CD14-positive monocyte (primary cell): ENCODE measurements at regions not wholly inside any gene's neighbourhood (a gene's known extent, or its start where the extent isn't known, plus 50 kb on each side); places are given as distances from the start of the nearest gene placed in this dataset.

Experiments used
- DNase-seq, 3 donors: peaks; one replicate each; pipeline ENCODE4 v3.0.0-alpha.2; 2011 to 2022
- H2AFZ ChIP-seq: 2 replicates; pipeline ENCODE4 v1.6.0; 2012; ENCODE audit warnings: mild to moderate bottlenecking, low read depth, low read length, inconsistent platforms; ENCODE audit not compliant: insufficient read depth, poor library complexity, severe bottlenecking
- H3K27ac ChIP-seq, 2 donors: 1 replicate in 1 of 2; 2 replicates in 1 of 2; pipeline ENCODE4 v1.5.1; 2012 to 2013; ENCODE audit warnings: low read length in 2 of 2, control low read depth in 1 of 2, inconsistent platforms in 1 of 2, low read depth in 1 of 2, mild to moderate bottlenecking in 1 of 2
- H3K27me3 ChIP-seq, 2 donors: one replicate each; pipeline versions ENCODE4 v1.6.0 to v1.6.1; 2011 to 2013; ENCODE audit warnings: low read length in 2 of 2; ENCODE audit not compliant: control insufficient read depth in 2 of 2, insufficient read depth in 2 of 2
- H3K36me3 ChIP-seq, 2 donors: replicated peaks in 1 of 2; 1 replicate in 1 of 2; 2 replicates in 1 of 2; pipeline versions ENCODE4 v1.5.1 to v1.6.1; 2012 to 2013; ENCODE audit warnings: low read length in 2 of 2, control low read depth in 1 of 2, inconsistent platforms in 1 of 2, mild to moderate bottlenecking in 1 of 2; ENCODE audit not compliant: insufficient read depth in 2 of 2, control insufficient read depth in 1 of 2
- H3K4me1 ChIP-seq, 2 donors: 1 replicate in 1 of 2; 2 replicates in 1 of 2; pipeline versions ENCODE4 v1.5.1 to v1.6.1; 2012 to 2013; ENCODE audit warnings: low read length in 2 of 2, control low read depth in 1 of 2, inconsistent platforms in 1 of 2, mild to moderate bottlenecking in 1 of 2, moderate library complexity in 1 of 2; ENCODE audit not compliant: insufficient read depth in 2 of 2, control insufficient read depth in 1 of 2
- H3K4me2 ChIP-seq: replicated peaks from 2 replicates; pipeline ENCODE3; 2012; ENCODE audit warnings: low read length, moderate library complexity, mild to moderate bottlenecking; ENCODE audit not compliant: poor library complexity, severe bottlenecking; ENCODE audit errors: extremely low read depth
- H3K4me3 ChIP-seq, 3 experiments: fragments of 200-600 bp in 1 of 3; sonication (generic) in 1 of 3; replicated peaks in 1 of 3; 1 replicate in 2 of 3; 2 replicates in 1 of 3; pipeline ENCODE4 v1.5.1; 2011 to 2013; ENCODE audit warnings: low read length in 3 of 3, mild to moderate bottlenecking in 3 of 3, control low read depth in 2 of 3, low read depth in 2 of 3, inconsistent platforms in 1 of 3, moderate library complexity in 1 of 3
- H3K79me2 ChIP-seq: 2 replicates; pipeline ENCODE4 v1.6.0; 2012; ENCODE audit warnings: mild to moderate bottlenecking, control low read depth, inconsistent platforms, low read length, moderate library complexity; ENCODE audit not compliant: insufficient read depth
- H3K9ac ChIP-seq: 2 replicates; pipeline ENCODE4 v1.6.0; 2017; ENCODE audit warnings: low read length, mild to moderate bottlenecking; ENCODE audit not compliant: insufficient read depth, poor library complexity, severe bottlenecking
- H3K9me3 ChIP-seq, 2 donors: replicated peaks in 1 of 2; 1 replicate in 1 of 2; 2 replicates in 1 of 2; pipeline versions ENCODE4 v1.5.1 to v1.6.1; 2012 to 2013; ENCODE audit warnings: low read length in 2 of 2, control low read depth in 1 of 2; ENCODE audit not compliant: control insufficient read depth in 1 of 2, insufficient read depth in 1 of 2
- H4K20me1 ChIP-seq: 2 replicates; pipeline ENCODE4 v1.6.0; 2012; ENCODE audit warnings: mild to moderate bottlenecking, low read length, control low read depth, moderate library complexity; ENCODE audit not compliant: insufficient read depth
- H3K27ac Mint-ChIP-seq, 7 donors: one replicate each; pipeline ENCODE4 v1.8.0; 2020; ENCODE audit warnings: mild to moderate bottlenecking in 7 of 7, mixed read lengths in 7 of 7, moderate library complexity in 6 of 7, inconsistent platforms in 2 of 7
- H3K27me3 Mint-ChIP-seq, 3 donors: one replicate each; pipeline ENCODE4 v1.8.0; 2021 to 2022; ENCODE audit warnings: low read depth in 3 of 3, mild to moderate bottlenecking in 3 of 3, mixed read lengths in 3 of 3, moderate library complexity in 3 of 3, inconsistent platforms in 1 of 3
- H3K36me3 Mint-ChIP-seq, 2 donors: one replicate each; pipeline ENCODE4 v1.8.0; 2020; ENCODE audit warnings: mixed read lengths in 2 of 2, inconsistent platforms in 1 of 2, mild to moderate bottlenecking in 1 of 2
- H3K4me1 Mint-ChIP-seq: one replicate; pipeline ENCODE4 v1.8.0; 2020; ENCODE audit warnings: mild to moderate bottlenecking, mixed read lengths
- H3K4me3 Mint-ChIP-seq, 2 donors: one replicate each; pipeline ENCODE4 v1.8.0; 2020; ENCODE audit warnings: mild to moderate bottlenecking in 2 of 2, mixed read lengths in 2 of 2, moderate library complexity in 1 of 2
- H3K9me3 Mint-ChIP-seq, 7 donors: one replicate each; pipeline ENCODE4 v1.8.0; 2020 to 2022; ENCODE audit warnings: mixed read lengths in 7 of 7, mild to moderate bottlenecking in 6 of 7, moderate library complexity in 6 of 7, inconsistent platforms in 2 of 7
- CTCF ChIP-seq: fragments of 200-600 bp; IDR thresholded peaks from one replicate; pipeline ENCODE4 v1.8.0; 2022; ENCODE audit warnings: antibody characterized with exemption, mild to moderate bottlenecking
- WGBS: methylation state at CpG from one replicate; pipeline ENCODE4 v1.1.5; 2013; ENCODE audit warnings: missing lambda C conversion rate; ENCODE audit not compliant: insufficient coverage; 5-methylcytosine and 5-hydroxymethylcytosine counted together
- intact Hi-C, 2 donors: fragments of 100-400 bp; cut with micrococcal nuclease; formaldehyde crosslinking; loops; one replicate each; pipeline versions ENCODE4 v1.15.0 to v1.15.1; 2023

- no peak overlapping the region for H3K27ac ChIP-seq
- no peak overlapping the region for H3K9ac ChIP-seq
- DNase-seq: no peak
- WGBS: 47% methylated on average over 2 of the region's 6 CpGs
- H3K9me3 Mint-ChIP-seq: peaks cover 0 to 2% (median 0%) of the 10 kb centered on the region in 7 donors
- H3K79me2 ChIP-seq: no peaks in the 10 kb centered on the region
- H3K27me3 Mint-ChIP-seq: peaks cover 5 to 25% (median 6%) of the 10 kb centered on the region in 3 donors
- H3K4me3 Mint-ChIP-seq: peak overlapping the region in 1 of 2 donors; percentile 36
- H3K27me3 ChIP-seq: no peaks in the 10 kb centered on the region
- H4K20me1 ChIP-seq: no peaks in the 10 kb centered on the region
- H3K27ac Mint-ChIP-seq: no peak overlapping the region
- H3K4me2 ChIP-seq: no peak overlapping the region
- intact Hi-C loops: no loop called here
- no peak for TF ChIP-seq CTCF
- no peaks in the 10 kb centered on the region for H3K36me3 Mint-ChIP-seq
- no peaks in the 10 kb centered on the region for H3K36me3 ChIP-seq
- no peak overlapping the region for H2AFZ ChIP-seq
- H3K9me3 ChIP-seq: no peaks in the 10 kb centered on the region
- no peak overlapping the region for H3K4me3 ChIP-seq
- no peaks in the 10 kb centered on the region for H3K4me1 Mint-ChIP-seq
- H3K4me1 ChIP-seq: no peaks in the 10 kb centered on the region
Measured at GRCh38 chr3:13132731-13133410, 59.6 kb upstream of the IQSEC1 start.

DNA sequence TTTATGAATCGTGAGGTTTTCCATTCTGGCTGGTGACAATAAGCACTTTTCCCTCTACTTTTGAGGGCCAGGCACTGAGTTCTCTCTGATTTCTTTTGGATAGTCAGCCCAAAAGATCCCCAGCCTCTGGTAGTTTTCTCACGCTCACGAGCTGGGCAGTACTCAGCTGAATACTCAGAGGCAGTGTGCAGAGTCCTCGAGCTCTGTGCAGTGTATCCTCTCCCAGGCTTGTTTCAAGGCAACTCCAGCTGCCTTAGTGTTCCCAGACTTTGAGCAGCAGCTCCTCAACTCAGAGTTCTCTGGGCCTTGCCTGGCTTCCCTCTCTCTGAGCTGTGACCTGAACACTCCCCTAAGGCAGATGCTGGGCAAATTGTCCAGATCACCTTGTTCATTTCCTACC lies 59.1 kb upstream of the IQSEC1 start:
- Mint-ChIP-seq H3K4me1 (no peaks in the 10 kb centered on the region), H3K9me3 (peaks cover 0 to 2% (median 0%) of the 10 kb centered on the region in 7 donors), H3K4me3 (no peak overlapping the region), H3K27ac (no peak overlapping the region), H3K36me3 (no peaks in the 10 kb centered on the region), H3K27me3 (peaks cover 5 to 25% (median 6%) of the 10 kb centered on the region in 3 donors)
- Histone ChIP-seq H3K36me3 (no peaks in the 10 kb centered on the region), H3K4me2 (no peak overlapping the region), H3K79me2 (no peaks in the 10 kb centered on the region), H3K27ac (no peak overlapping the region), H3K9me3 (no peaks in the 10 kb centered on the region), H4K20me1 (no peaks in the 10 kb centered on the region), H3K27me3 (no peaks in the 10 kb centered on the region), H2AFZ (no peak overlapping the region), H3K4me3 (no peak overlapping the region), H3K4me1 (no peaks in the 10 kb centered on the region), H3K9ac (no peak overlapping the region)
- DNase-seq: no peak
- intact Hi-C loops: no loop called here
- 80% methylated on average over 4 of the region's 4 CpGs for WGBS
- TF ChIP-seq CTCF: no peak
